Astrocyte (in vitro differentiated cells and primary cell): ENCODE measurements at regions not wholly inside any gene's neighbourhood (a gene's known extent, or its start where the extent isn't known, plus 50 kb on each side); places are given as distances from the start of the nearest gene placed in this dataset.

Source experiments
- EZH2 ChIP-seq: IDR thresholded peaks from 2 replicates; pipeline ENCODE4 v1.6.1; 2012; ENCODE audit warnings: mild to moderate bottlenecking, low read length, inconsistent platforms; ENCODE audit not compliant: insufficient read depth
- TF ChIP-seq, protein P1 (sequence below): IDR thresholded peaks from 2 replicates; pipeline ENCODE4 v1.5.1; 2011; ENCODE audit warnings: low read depth, mild to moderate bottlenecking, inconsistent platforms, low read length, moderate library complexity; ENCODE audit not compliant: insufficient read depth

DNA sequence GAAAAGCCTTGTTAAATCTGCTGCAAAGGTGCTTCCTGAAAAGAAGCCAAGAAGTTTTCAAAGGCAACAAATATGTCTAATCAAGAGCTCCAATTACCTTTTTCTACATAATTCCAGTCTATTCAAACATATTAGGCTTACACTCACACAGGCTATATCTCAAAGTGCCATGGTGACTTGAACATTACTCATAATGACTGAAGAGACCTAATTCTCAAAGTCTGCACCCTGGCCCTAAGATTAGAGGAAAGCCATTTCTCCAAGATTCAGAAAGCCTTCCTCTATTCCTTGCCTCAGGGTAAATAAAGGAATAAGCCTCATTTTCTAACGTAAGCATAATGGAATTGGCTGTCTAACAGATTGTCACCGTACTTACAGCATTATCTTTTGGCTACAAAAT lies 78.3 kb upstream of the THSD7A start:
- TF ChIP-seq, protein P1, sequence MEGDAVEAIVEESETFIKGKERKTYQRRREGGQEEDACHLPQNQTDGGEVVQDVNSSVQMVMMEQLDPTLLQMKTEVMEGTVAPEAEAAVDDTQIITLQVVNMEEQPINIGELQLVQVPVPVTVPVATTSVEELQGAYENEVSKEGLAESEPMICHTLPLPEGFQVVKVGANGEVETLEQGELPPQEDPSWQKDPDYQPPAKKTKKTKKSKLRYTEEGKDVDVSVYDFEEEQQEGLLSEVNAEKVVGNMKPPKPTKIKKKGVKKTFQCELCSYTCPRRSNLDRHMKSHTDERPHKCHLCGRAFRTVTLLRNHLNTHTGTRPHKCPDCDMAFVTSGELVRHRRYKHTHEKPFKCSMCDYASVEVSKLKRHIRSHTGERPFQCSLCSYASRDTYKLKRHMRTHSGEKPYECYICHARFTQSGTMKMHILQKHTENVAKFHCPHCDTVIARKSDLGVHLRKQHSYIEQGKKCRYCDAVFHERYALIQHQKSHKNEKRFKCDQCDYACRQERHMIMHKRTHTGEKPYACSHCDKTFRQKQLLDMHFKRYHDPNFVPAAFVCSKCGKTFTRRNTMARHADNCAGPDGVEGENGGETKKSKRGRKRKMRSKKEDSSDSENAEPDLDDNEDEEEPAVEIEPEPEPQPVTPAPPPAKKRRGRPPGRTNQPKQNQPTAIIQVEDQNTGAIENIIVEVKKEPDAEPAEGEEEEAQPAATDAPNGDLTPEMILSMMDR, result no peak
- no peak for TF ChIP-seq EZH2
